SK-N-MC (cell line): ENCODE measurements at regions not wholly inside any gene's neighbourhood (a gene's known extent, or its start where the extent isn't known, plus 50 kb on each side); places are given as distances from the start of the nearest gene placed in this dataset.

ENCODE experiments used
- EZH2 ChIP-seq: fragments of 200-600 bp; sonication (generic); IDR thresholded peaks from one replicate; pipeline ENCODE4 v1.6.1; 2017; ENCODE audit warnings: antibody characterized with exemption
- POLR2AphosphoS5 ChIP-seq: IDR thresholded peaks from 2 replicates; pipeline ENCODE4 v1.6.1; 2012; ENCODE audit warnings: mild to moderate bottlenecking, low read depth, low read length, borderline replicate concordance

DNA sequence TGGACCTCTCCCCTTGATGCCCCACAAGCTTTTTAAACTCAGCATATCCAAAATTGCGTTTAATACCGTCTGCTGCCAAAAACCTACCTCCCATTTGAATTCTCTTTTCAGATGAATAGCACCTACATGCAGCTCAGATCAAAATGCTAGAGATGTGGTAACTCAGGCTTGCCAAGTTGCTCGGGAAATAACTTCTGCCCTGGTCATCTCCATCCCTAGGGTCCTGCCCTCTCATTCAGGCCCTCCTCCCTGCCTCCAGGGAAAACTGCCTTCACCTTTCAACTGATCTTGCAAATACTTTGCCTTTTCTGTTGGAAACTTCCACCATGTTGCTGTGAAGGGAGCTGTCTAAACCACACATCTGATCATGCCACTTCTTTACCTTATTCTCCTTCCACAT lies 114.1 kb downstream of the SPRY1 start:
- no peak for TF ChIP-seq POLR2AphosphoS5
- TF ChIP-seq EZH2: no peak
